OCI-LY7 (cell line): ENCODE measurements at regions not wholly inside any gene's neighbourhood (a gene's known extent, or its start where the extent isn't known, plus 50 kb on each side); places are given as distances from the start of the nearest gene placed in this dataset.

ENCODE experiments used
- BruUV-seq: library from RNA; stranded (reverse); fragments of 400-500 nt; replicated peaks from 2 replicates; lab custom pipeline; 2021; lab: Mats Ljungman, UMichigan
- CTCF ChIA-PET: fragments of 300-600 bp; sonication (Branson Sonifier 250); formaldehyde crosslinking; loops from one replicate; lab custom pipeline; 2022; ENCODE audit warnings: antibody characterized with exemption; ENCODE audit not compliant: unreplicated experiment; lab: Charles Lee
- POLR2A ChIA-PET: fragments of 300-600 bp; sonication (Branson Sonifier 250); formaldehyde crosslinking; loops from one replicate; lab custom pipeline; 2022; ENCODE audit warnings: antibody characterized with exemption; lab: Charles Lee
- DNase-seq: peaks from one replicate; pipeline ENCODE4 v3.0.0-alpha.2; 2015; ENCODE audit warnings: low spot score
- H2AFZ ChIP-seq: fragments of 200-600 bp; sonication (generic), shearing (Covaris generic); 2 replicates; pipeline ENCODE4 v1.6.1; 2014; ENCODE audit warnings: mild to moderate bottlenecking, antibody characterized with exemption, low read length, moderate library complexity
- H3K27ac ChIP-seq: fragments of 200-600 bp; sonication (generic); 2 replicates; pipeline ENCODE4 v1.5.1; 2014; ENCODE audit warnings: mixed run types, low read depth, mild to moderate bottlenecking, moderate library complexity, low read length, inconsistent platforms; ENCODE audit not compliant: poor library complexity, severe bottlenecking
- H3K36me3 ChIP-seq: fragments of 200-600 bp; sonication (generic); 2 replicates; pipeline ENCODE4 v1.6.1; 2014; ENCODE audit warnings: mild to moderate bottlenecking, antibody characterized with exemption, low read length, moderate library complexity, mixed read lengths; ENCODE audit not compliant: insufficient read depth
- H3K4me1 ChIP-seq: fragments of 200-600 bp; sonication (generic); 2 replicates; pipeline ENCODE4 v1.5.1; 2014; ENCODE audit warnings: mild to moderate bottlenecking, low read length; ENCODE audit not compliant: insufficient read depth, poor library complexity, severe bottlenecking
- H3K4me2 ChIP-seq: fragments of 200-600 bp; sonication (generic); 2 replicates; pipeline ENCODE4 v1.6.1; 2014; ENCODE audit warnings: mild to moderate bottlenecking, low read length
- H3K4me3 ChIP-seq: fragments of 200-600 bp; sonication (generic); 2 replicates; pipeline ENCODE4 v1.5.1; 2014; ENCODE audit warnings: mild to moderate bottlenecking, low read depth, low read length; ENCODE audit not compliant: poor library complexity, severe bottlenecking
- H3K79me2 ChIP-seq: fragments of 200-600 bp; sonication (generic); 2 replicates; pipeline ENCODE4 v1.6.1; 2016; ENCODE audit warnings: low read depth, mild to moderate bottlenecking, low read length, moderate library complexity, mixed read lengths; ENCODE audit not compliant: insufficient read depth
- H3K9me2 ChIP-seq: fragments of 200-600 bp; sonication (generic); 2 replicates; pipeline ENCODE4 v1.6.1; 2016; ENCODE audit warnings: mild to moderate bottlenecking, low read length, mixed read lengths; ENCODE audit not compliant: insufficient read depth
- H3K9me3 ChIP-seq: fragments of 200-600 bp; sonication (generic); 2 replicates; pipeline ENCODE4 v1.6.1; 2014; ENCODE audit warnings: mild to moderate bottlenecking, mixed run types, low read length, mixed read lengths
- H4K20me1 ChIP-seq: fragments of 200-600 bp; sonication (generic); 2 replicates; pipeline ENCODE4 v1.6.1; 2014; ENCODE audit warnings: mild to moderate bottlenecking, antibody characterized with exemption, low read length, moderate library complexity, mixed read lengths; ENCODE audit not compliant: insufficient read depth
- CTCF ChIP-seq: fragments of 200-600 bp; sonication (generic); conservative IDR thresholded peaks from 2 replicates; pipeline ENCODE4 v1.5.1; 2014; ENCODE audit warnings: mild to moderate bottlenecking, antibody characterized with exemption, low read length, moderate library complexity, mixed read lengths
- EZH2phosphoT487 ChIP-seq: fragments of 200-600 bp; sonication (generic); IDR thresholded peaks from 2 replicates; pipeline ENCODE4 v1.6.1; 2018; ENCODE audit warnings: low read depth, borderline replicate concordance, mild to moderate bottlenecking, mixed run types, antibody characterized with exemption, low read length, moderate library complexity, mixed read lengths
- intact Hi-C: fragments of 100-400 bp; cut with micrococcal nuclease; formaldehyde crosslinking; loops from one replicate; pipeline ENCODE4 v1.10.0; 2022; ENCODE audit not compliant: unreplicated experiment

- Histone ChIP-seq H3K4me3 (no peak overlapping the region), H4K20me1 (no peaks in the 10 kb centered on the region), H3K27ac (no peak overlapping the region), H3K9me3 (no peaks in the 10 kb centered on the region), H3K9me2 (0 out of 2 replicates have a peak, but pooled peaks cover 3% of the 10 kb centered on the region), H3K79me2 (no peaks in the 10 kb centered on the region), H2AFZ (no peak overlapping the region), H3K4me2 (no peak overlapping the region), H3K36me3 (no peaks in the 10 kb centered on the region), H3K4me1 (no peaks in the 10 kb centered on the region)
- BruUV-seq: no TSS peak
- DNase-seq: no peak
- intact Hi-C loops: no loop called here
- TF ChIP-seq CTCF (no peak), EZH2phosphoT487 (no peak)
- ChIA-PET POLR2A (interaction anchor here (0.9 kb wide), 1 partner anchor 9 kb away, joined by 3 read pairs; no protein-coding TSS in a partner anchor), CTCF (no interaction called here)
Observed at GRCh38 chr17:72244494-72244893, 123.7 kb downstream of the SOX9 start.

- Histone ChIP-seq H4K20me1 (no peaks in the 10 kb centered on the region), H3K36me3 (no peaks in the 10 kb centered on the region), H3K4me3 (no peak overlapping the region), H3K27ac (no peak overlapping the region), H3K79me2 (no peaks in the 10 kb centered on the region), H3K4me1 (no peaks in the 10 kb centered on the region), H2AFZ (no peak overlapping the region), H3K9me2 (0 out of 2 replicates have a peak, but pooled peaks cover 3% of the 10 kb centered on the region), H3K9me3 (no peaks in the 10 kb centered on the region), H3K4me2 (no peak overlapping the region)
- DNase-seq: no peak
- ChIA-PET CTCF (no interaction called here), POLR2A (no interaction called here)
- BruUV-seq: no TSS peak
- intact Hi-C loops: no loop called here
- no peak for TF ChIP-seq EZH2phosphoT487
Observed at GRCh38 chr17:72244956-72245355, 124.1 kb downstream of the SOX9 start.

- no peak for TF ChIP-seq CTCF
- no peak for TF ChIP-seq EZH2phosphoT487
- DNase-seq: no peak
- H3K4me2 ChIP-seq: no peak overlapping the region
- ChIA-PET CTCF (no interaction called here), POLR2A (interaction anchor here (0.6 to 1.1 kb wide), 2 partner anchors 18 to 1116 kb away, joined by 3 read pairs; no protein-coding TSS in a partner anchor)
- intact Hi-C loops: no loop called here
- no peak overlapping the region for H3K4me3 ChIP-seq
- no peak overlapping the region for H3K27ac ChIP-seq
- no peaks in the 10 kb centered on the region for H3K9me3 ChIP-seq
- no TSS peak for BruUV-seq
- H3K79me2 ChIP-seq: no peaks in the 10 kb centered on the region
- 0 out of 2 replicates have a peak, but pooled peaks cover 3% of the 10 kb centered on the region for H3K9me2 ChIP-seq
- no peaks in the 10 kb centered on the region for H3K4me1 ChIP-seq
- H3K36me3 ChIP-seq: no peaks in the 10 kb centered on the region
- no peaks in the 10 kb centered on the region for H4K20me1 ChIP-seq
- H2AFZ ChIP-seq: no peak overlapping the region
Observed at GRCh38 chr17:72249441-72249840, 128.6 kb downstream of the SOX9 start.
